HEK293 (cell line): ENCODE measurements at regions not wholly inside any gene's neighbourhood (a gene's known extent, or its start where the extent isn't known, plus 50 kb on each side); places are given as distances from the start of the nearest gene placed in this dataset.

Experiments
- CTCF ChIA-PET: fragments of 350-600 bp; formaldehyde crosslinking; extraction: SDS; loops from one replicate; lab custom pipeline; 2021; ENCODE audit warnings: antibody characterized with exemption; lab: Yijun Ruan, JAX
- POLR2A ChIA-PET: fragments of 300-600 bp; formaldehyde crosslinking; extraction: SDS; loops from one replicate; lab custom pipeline; 2020; ENCODE audit warnings: antibody characterized with exemption, inconsistent platforms; lab: Yijun Ruan, JAX
- H3K27ac ChIP-seq: fragments of 200-500 bp; sonication (Bioruptor generic); 2 replicates; pipeline ENCODE4 v1.5.1; 2014; ENCODE audit warnings: low read depth, low read length, control low read depth, inconsistent platforms; ENCODE audit errors: extremely low read depth
- H3K36me3 ChIP-seq, 2 experiments: fragments of 200-500 bp in 1 of 2; sonication (Bioruptor generic) in 1 of 2; 1 replicate in 1 of 2; 2 replicates in 1 of 2; pipeline ENCODE4 v1.5.1; 2014 to 2017; ENCODE audit warnings: inconsistent platforms in 2 of 2, low read length in 2 of 2; ENCODE audit not compliant: control insufficient read depth in 2 of 2, insufficient read depth in 1 of 2
- H3K4me1 ChIP-seq: fragments of 200-500 bp; sonication (Bioruptor generic); 2 replicates; pipeline ENCODE4 v1.5.1; 2014; ENCODE audit warnings: mild to moderate bottlenecking, low read length, inconsistent platforms; ENCODE audit not compliant: control insufficient read depth, insufficient read depth
- H3K4me3 ChIP-seq: 2 replicates; pipeline ENCODE4 v1.5.1; 2011; ENCODE audit warnings: low read depth, mild to moderate bottlenecking, control low read depth, low read length, moderate library complexity
- H3K9me3 ChIP-seq: fragments of 200-500 bp; sonication (Bioruptor generic); 2 replicates; pipeline ENCODE4 v1.5.1; 2014; ENCODE audit warnings: low read depth, low read length, inconsistent platforms; ENCODE audit not compliant: control insufficient read depth, insufficient read depth
- EGR2 ChIP-seq: fragments of 450-650 bp; formaldehyde crosslinking; IDR thresholded peaks from 2 replicates; pipeline ENCODE4 v1.5.1; 2016; ENCODE audit warnings: low read depth, missing biosample characterization, missing genetic modification characterization
- HOXA7 ChIP-seq: sonication (generic); formaldehyde crosslinking; IDR thresholded peaks from 2 replicates; pipeline ENCODE4 v1.8.1; 2022; ENCODE audit warnings: missing genetic modification reagents, borderline replicate concordance
- ZBTB1 ChIP-seq: fragments of 450-650 bp; formaldehyde crosslinking; IDR thresholded peaks from 2 replicates; pipeline ENCODE4 v1.5.1; 2016; ENCODE audit warnings: missing biosample characterization, missing genetic modification characterization
- ZBTB17 ChIP-seq: fragments of 450-650 bp; formaldehyde crosslinking; IDR thresholded peaks from 2 replicates; pipeline ENCODE4 v1.5.1; 2016; ENCODE audit warnings: missing biosample characterization, missing genetic modification characterization
- ZIC2 ChIP-seq: fragments of 450-650 bp; formaldehyde crosslinking; IDR thresholded peaks from 2 replicates; pipeline ENCODE4 v1.5.1; 2016; ENCODE audit warnings: missing biosample characterization, missing genetic modification characterization
- ZNF10 ChIP-seq: fragments of 450-650 bp; formaldehyde crosslinking; IDR thresholded peaks from 2 replicates; pipeline ENCODE4 v1.5.1; 2017; ENCODE audit warnings: missing biosample characterization, missing genetic modification characterization
- ZNF112 ChIP-seq: fragments of 450-650 bp; formaldehyde crosslinking; IDR thresholded peaks from 2 replicates; pipeline ENCODE4 v1.5.0; 2017; ENCODE audit warnings: missing biosample characterization, missing genetic modification characterization
- ZNF157 ChIP-seq: fragments of 450-650 bp; formaldehyde crosslinking; IDR thresholded peaks from 2 replicates; pipeline ENCODE4 v1.5.1; 2016; ENCODE audit warnings: missing biosample characterization, missing genetic modification characterization
- ZNF16 ChIP-seq: fragments of 450-650 bp; formaldehyde crosslinking; IDR thresholded peaks from 2 replicates; pipeline ENCODE4 v1.5.1; 2016; ENCODE audit warnings: low read depth, missing biosample characterization, missing genetic modification characterization
- ZNF174 ChIP-seq: fragments of 450-650 bp; formaldehyde crosslinking; IDR thresholded peaks from 2 replicates; pipeline ENCODE4 v1.5.0; 2017; ENCODE audit warnings: missing biosample characterization, mild to moderate bottlenecking, missing genetic modification characterization
- ZNF366 ChIP-seq: fragments of 450-650 bp; formaldehyde crosslinking; conservative IDR thresholded peaks from 2 replicates; pipeline ENCODE4 v1.5.1; 2016; ENCODE audit warnings: missing biosample characterization, missing genetic modification characterization
- ZNF37A ChIP-seq: fragments of 450-650 bp; IDR thresholded peaks from 2 replicates; pipeline ENCODE4 v1.5.1; 2018; ENCODE audit warnings: missing biosample characterization, missing genetic modification characterization
- ZNF473 ChIP-seq: fragments of 450-650 bp; formaldehyde crosslinking; IDR thresholded peaks from 2 replicates; pipeline ENCODE4 v1.5.1; 2017; ENCODE audit warnings: missing biosample characterization, missing genetic modification characterization
- ZNF501 ChIP-seq: fragments of 450-650 bp; formaldehyde crosslinking; IDR thresholded peaks from 2 replicates; pipeline ENCODE4 v1.5.1; 2016; ENCODE audit warnings: missing biosample characterization, missing genetic modification characterization
- ZNF548 ChIP-seq: fragments of 450-650 bp; formaldehyde crosslinking; IDR thresholded peaks from 2 replicates; pipeline ENCODE4 v1.5.1; 2016; ENCODE audit warnings: missing biosample characterization, missing genetic modification characterization
- ZNF621 ChIP-seq: fragments of 450-650 bp; formaldehyde crosslinking; IDR thresholded peaks from 2 replicates; pipeline ENCODE4 v1.5.1; 2017; ENCODE audit warnings: missing biosample characterization, missing genetic modification characterization
- ZNF701 ChIP-seq: fragments of 450-650 bp; formaldehyde crosslinking; IDR thresholded peaks from 2 replicates; pipeline ENCODE4 v1.5.1; 2016; ENCODE audit warnings: missing biosample characterization, missing genetic modification characterization
- ZNF830 ChIP-seq: fragments of 450-650 bp; IDR thresholded peaks from 2 replicates; pipeline ENCODE4 v1.5.0; 2018; ENCODE audit warnings: missing biosample characterization, missing genetic modification characterization, low read depth, mild to moderate bottlenecking, moderate library complexity
- ZNF843 ChIP-seq: fragments of 450-650 bp; formaldehyde crosslinking; IDR thresholded peaks from 2 replicates; pipeline ENCODE4 v1.5.1; 2016; ENCODE audit warnings: missing biosample characterization, missing genetic modification characterization
- TF ChIP-seq, protein P1 (sequence below): fragments of 450-650 bp; formaldehyde crosslinking; IDR thresholded peaks from 2 replicates; pipeline ENCODE4 v1.5.1; 2016; ENCODE audit warnings: missing biosample characterization, missing genetic modification characterization
- TF ChIP-seq, protein P2 (sequence below): fragments of 450-650 bp; formaldehyde crosslinking; IDR thresholded peaks from 2 replicates; pipeline ENCODE4 v1.5.1; 2016; ENCODE audit warnings: missing biosample characterization, missing genetic modification characterization, borderline replicate concordance
- TF ChIP-seq, protein P3 (sequence below): fragments of 450-650 bp; IDR thresholded peaks from 2 replicates; pipeline ENCODE4 v1.5.1; 2018; ENCODE audit warnings: missing biosample characterization, missing genetic modification characterization

DNA sequence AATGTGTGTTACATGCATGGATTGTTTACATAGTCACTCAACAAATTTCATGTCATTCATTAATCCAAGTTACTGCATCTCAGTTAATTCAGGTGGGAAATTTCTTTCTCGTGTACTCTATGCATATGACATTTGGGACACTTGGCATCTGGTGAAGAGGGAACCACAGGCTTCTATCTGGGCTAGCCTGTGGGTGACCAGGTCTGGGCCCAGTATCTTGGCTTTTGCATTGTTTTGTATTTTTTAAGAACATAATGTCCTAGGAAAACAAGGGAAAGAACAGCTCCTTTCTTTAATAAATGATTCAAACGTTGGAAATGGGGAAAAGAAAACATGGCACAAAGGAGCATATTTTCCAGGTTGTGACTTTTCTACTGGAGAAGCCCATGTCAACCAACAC, 331.1 kb downstream of the WDR11 start:
- H3K36me3 ChIP-seq: no peaks in the 10 kb centered on the region
- ChIA-PET CTCF (no interaction called here), POLR2A (no interaction called here)
- no peak overlapping the region for H3K27ac ChIP-seq
- peaks cover 2% of the 10 kb centered on the region; the same call in 1 of the 2 replicates for H3K4me1 ChIP-seq
- no peaks in the 10 kb centered on the region for H3K9me3 ChIP-seq
- H3K4me3 ChIP-seq: no peak overlapping the region
- TF ChIP-seq, protein P1, sequence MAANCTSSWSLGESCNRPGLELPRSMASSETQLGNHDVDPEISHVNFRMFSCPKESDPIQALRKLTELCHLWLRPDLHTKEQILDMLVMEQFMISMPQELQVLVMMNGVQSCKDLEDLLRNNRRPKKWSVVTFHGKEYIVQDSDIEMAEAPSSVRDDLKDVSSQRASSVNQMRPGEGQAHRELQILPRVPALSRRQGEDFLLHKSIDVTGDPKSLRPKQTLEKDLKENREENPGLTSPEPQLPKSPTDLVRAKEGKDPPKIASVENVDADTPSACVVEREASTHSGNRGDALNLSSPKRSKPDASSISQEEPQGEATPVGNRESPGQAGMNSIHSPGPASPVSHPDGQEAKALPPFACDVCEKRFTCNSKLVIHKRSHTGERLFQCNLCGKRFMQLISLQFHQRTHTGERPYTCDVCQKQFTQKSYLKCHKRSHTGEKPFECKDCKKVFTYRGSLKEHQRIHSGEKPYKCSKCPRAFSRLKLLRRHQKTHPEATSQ (tag by site-specific recombination): no peak
- TF ChIP-seq ZBTB1 (tag by site-specific recombination) (no peak), ZNF473 (tag by site-specific recombination) (no peak), EGR2 (tag by site-specific recombination) (no peak), ZNF37A (tag by site-specific recombination) (no peak), ZNF843 (no peak), ZNF548 (tag by site-specific recombination) (no peak), HOXA7 (no peak), ZIC2 (tag by site-specific recombination) (no peak)

DNA sequence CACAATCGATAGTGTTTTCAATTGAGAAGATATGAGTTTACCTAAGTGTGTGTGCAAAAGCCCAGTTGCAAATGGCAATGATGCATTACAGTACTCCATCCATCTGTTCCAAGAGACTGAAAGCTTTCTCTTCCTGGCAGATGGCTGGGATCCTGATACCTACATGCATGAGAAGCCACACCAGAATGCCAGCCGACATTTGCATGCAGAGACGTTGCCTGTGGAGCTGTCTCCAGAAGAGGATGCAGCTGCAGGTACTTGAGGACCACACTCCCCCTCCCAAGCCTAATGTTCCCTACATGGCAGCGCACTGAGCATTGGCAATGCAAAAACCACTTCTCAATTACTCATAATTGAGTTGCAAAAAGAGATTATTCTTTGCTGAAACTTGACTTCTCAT, 332.1 kb downstream of the WDR11 start:
- ChIA-PET CTCF (no interaction called here), POLR2A (no interaction called here)
- no peak overlapping the region for H3K4me3 ChIP-seq
- H3K36me3 ChIP-seq: no peaks in the 10 kb centered on the region
- no peak overlapping the region for H3K27ac ChIP-seq
- peaks cover 7% of the 10 kb centered on the region; the same call in 1 of the 2 replicates for H3K4me1 ChIP-seq
- TF ChIP-seq ZNF701 (tag by site-specific recombination) (no peak), ZNF10 (tag by site-specific recombination) (no peak), ZNF548 (tag by site-specific recombination) (no peak), ZNF366 (tag by site-specific recombination) (no peak), ZNF112 (tag by site-specific recombination) (no peak), ZNF830 (no peak), ZNF501 (tag by site-specific recombination) (no peak), ZNF157 (tag by site-specific recombination) (no peak), ZNF174 (tag by site-specific recombination) (no peak), ZBTB17 (tag by site-specific recombination) (no peak), ZNF16 (tag by site-specific recombination) (no peak), ZNF621 (tag by site-specific recombination) (no peak)
- TF ChIP-seq, protein P2, sequence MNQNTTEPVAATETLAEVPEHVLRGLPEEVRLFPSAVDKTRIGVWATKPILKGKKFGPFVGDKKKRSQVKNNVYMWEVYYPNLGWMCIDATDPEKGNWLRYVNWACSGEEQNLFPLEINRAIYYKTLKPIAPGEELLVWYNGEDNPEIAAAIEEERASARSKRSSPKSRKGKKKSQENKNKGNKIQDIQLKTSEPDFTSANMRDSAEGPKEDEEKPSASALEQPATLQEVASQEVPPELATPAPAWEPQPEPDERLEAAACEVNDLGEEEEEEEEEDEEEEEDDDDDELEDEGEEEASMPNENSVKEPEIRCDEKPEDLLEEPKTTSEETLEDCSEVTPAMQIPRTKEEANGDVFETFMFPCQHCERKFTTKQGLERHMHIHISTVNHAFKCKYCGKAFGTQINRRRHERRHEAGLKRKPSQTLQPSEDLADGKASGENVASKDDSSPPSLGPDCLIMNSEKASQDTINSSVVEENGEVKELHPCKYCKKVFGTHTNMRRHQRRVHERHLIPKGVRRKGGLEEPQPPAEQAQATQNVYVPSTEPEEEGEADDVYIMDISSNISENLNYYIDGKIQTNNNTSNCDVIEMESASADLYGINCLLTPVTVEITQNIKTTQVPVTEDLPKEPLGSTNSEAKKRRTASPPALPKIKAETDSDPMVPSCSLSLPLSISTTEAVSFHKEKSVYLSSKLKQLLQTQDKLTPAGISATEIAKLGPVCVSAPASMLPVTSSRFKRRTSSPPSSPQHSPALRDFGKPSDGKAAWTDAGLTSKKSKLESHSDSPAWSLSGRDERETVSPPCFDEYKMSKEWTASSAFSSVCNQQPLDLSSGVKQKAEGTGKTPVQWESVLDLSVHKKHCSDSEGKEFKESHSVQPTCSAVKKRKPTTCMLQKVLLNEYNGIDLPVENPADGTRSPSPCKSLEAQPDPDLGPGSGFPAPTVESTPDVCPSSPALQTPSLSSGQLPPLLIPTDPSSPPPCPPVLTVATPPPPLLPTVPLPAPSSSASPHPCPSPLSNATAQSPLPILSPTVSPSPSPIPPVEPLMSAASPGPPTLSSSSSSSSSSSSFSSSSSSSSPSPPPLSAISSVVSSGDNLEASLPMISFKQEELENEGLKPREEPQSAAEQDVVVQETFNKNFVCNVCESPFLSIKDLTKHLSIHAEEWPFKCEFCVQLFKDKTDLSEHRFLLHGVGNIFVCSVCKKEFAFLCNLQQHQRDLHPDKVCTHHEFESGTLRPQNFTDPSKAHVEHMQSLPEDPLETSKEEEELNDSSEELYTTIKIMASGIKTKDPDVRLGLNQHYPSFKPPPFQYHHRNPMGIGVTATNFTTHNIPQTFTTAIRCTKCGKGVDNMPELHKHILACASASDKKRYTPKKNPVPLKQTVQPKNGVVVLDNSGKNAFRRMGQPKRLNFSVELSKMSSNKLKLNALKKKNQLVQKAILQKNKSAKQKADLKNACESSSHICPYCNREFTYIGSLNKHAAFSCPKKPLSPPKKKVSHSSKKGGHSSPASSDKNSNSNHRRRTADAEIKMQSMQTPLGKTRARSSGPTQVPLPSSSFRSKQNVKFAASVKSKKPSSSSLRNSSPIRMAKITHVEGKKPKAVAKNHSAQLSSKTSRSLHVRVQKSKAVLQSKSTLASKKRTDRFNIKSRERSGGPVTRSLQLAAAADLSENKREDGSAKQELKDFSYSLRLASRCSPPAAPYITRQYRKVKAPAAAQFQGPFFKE: no peak
- TF ChIP-seq, protein P3, sequence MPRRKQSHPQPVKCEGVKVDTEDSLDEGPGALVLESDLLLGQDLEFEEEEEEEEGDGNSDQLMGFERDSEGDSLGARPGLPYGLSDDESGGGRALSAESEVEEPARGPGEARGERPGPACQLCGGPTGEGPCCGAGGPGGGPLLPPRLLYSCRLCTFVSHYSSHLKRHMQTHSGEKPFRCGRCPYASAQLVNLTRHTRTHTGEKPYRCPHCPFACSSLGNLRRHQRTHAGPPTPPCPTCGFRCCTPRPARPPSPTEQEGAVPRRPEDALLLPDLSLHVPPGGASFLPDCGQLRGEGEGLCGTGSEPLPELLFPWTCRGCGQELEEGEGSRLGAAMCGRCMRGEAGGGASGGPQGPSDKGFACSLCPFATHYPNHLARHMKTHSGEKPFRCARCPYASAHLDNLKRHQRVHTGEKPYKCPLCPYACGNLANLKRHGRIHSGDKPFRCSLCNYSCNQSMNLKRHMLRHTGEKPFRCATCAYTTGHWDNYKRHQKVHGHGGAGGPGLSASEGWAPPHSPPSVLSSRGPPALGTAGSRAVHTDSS (tag by site-specific recombination): no peak
- no peaks in the 10 kb centered on the region for H3K9me3 ChIP-seq
